ENCODE measurements at regions not wholly inside any gene's neighbourhood (a gene's known extent, or its start where the extent isn't known, plus 50 kb on each side); places are given as distances from the start of the nearest gene placed in this dataset.

GRCh38 chr3:76547674-76548073, 492.2 kb upstream of the ROBO2 start:
- CTCF ChIA-PET, result no interaction called here
- no peak overlapping the region for H3K27ac ChIP-seq (ENCODE audit: low read length)
- POLR2A ChIA-PET, result no interaction called here
- H3K27me3 ChIP-seq (ENCODE audit: control insufficient read depth, insufficient read depth, low read length), result no peaks in the 10 kb centered on the region
- no peak overlapping the region for H3K4me3 ChIP-seq (ENCODE audit: low read depth in 2 of 2, low read length in 2 of 2)
- BruUV-seq (replicated peaks), result no TSS peak
- in situ Hi-C loops (cut with HindIII; ENCODE audit: low pct_unique_long_range_greater_than_20kb, low sequenced_read_pairs) (no loop called here), intact Hi-C loops (cut with micrococcal nuclease; ENCODE audit: unreplicated experiment) (no loop called here)
- TF ChIP-seq TCF7L2 (IDR thresholded peaks at IDR 0.05; ENCODE audit: low read depth, low read length), result no peak
- DNase-seq (ENCODE audit: low read depth, low spot score) (no peak), ATAC-seq (no peak)
- H3K9me3 ChIP-seq (ENCODE audit: control insufficient read depth, insufficient read depth, low read depth, low read length), result no peaks in the 10 kb centered on the region
- H3K4me1 ChIP-seq (ENCODE audit: control insufficient read depth, insufficient read depth, low read length), result no peaks in the 10 kb centered on the region
- no peaks in the 10 kb centered on the region for H3K36me3 ChIP-seq (ENCODE audit: control insufficient read depth, insufficient read depth, low read length)

GRCh38 chr3:76550522-76551201, 489.2 kb upstream of the ROBO2 start:
- no peak for ATAC-seq
- H3K9me3 ChIP-seq (ENCODE audit: control insufficient read depth, insufficient read depth, low read depth, low read length), result no peaks in the 10 kb centered on the region
- DNase-seq (ENCODE audit: low read depth, low spot score), result no peak
- H3K4me1 ChIP-seq (ENCODE audit: control insufficient read depth, insufficient read depth, low read length), result no peaks in the 10 kb centered on the region
- no peak overlapping the region for H3K27ac ChIP-seq (ENCODE audit: low read length)
- no TSS peak for BruUV-seq (replicated peaks)
- no peak overlapping the region for H3K4me3 ChIP-seq (ENCODE audit: low read depth in 2 of 2, low read length in 2 of 2)
- TF ChIP-seq TCF7L2 (IDR thresholded peaks at IDR 0.05; ENCODE audit: low read depth, low read length) (no peak), POLR2AphosphoS5 (IDR thresholded peaks at IDR 0.05; ENCODE audit: low read depth, low read length) (no peak), REST (IDR thresholded peaks at IDR 0.05; ENCODE audit: insufficient read depth in 1 of 2, low read depth in 2 of 2, low read length in 1 of 2) (no peak), SIN3A (IDR thresholded peaks at IDR 0.05; ENCODE audit: borderline replicate concordance, insufficient read depth, low read depth, low read length) (no peak)
- TF ChIP-seq, protein P1, sequence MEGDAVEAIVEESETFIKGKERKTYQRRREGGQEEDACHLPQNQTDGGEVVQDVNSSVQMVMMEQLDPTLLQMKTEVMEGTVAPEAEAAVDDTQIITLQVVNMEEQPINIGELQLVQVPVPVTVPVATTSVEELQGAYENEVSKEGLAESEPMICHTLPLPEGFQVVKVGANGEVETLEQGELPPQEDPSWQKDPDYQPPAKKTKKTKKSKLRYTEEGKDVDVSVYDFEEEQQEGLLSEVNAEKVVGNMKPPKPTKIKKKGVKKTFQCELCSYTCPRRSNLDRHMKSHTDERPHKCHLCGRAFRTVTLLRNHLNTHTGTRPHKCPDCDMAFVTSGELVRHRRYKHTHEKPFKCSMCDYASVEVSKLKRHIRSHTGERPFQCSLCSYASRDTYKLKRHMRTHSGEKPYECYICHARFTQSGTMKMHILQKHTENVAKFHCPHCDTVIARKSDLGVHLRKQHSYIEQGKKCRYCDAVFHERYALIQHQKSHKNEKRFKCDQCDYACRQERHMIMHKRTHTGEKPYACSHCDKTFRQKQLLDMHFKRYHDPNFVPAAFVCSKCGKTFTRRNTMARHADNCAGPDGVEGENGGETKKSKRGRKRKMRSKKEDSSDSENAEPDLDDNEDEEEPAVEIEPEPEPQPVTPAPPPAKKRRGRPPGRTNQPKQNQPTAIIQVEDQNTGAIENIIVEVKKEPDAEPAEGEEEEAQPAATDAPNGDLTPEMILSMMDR (IDR thresholded peaks at IDR 0.05), result no peak
- ChIA-PET CTCF (no interaction called here), POLR2A (no interaction called here)
- no peaks in the 10 kb centered on the region for H3K36me3 ChIP-seq (ENCODE audit: control insufficient read depth, insufficient read depth, low read length)
- in situ Hi-C loops (cut with HindIII; ENCODE audit: low pct_unique_long_range_greater_than_20kb, low sequenced_read_pairs) (no loop called here), intact Hi-C loops (cut with micrococcal nuclease; ENCODE audit: unreplicated experiment) (no loop called here)
- no peaks in the 10 kb centered on the region for H3K27me3 ChIP-seq (ENCODE audit: control insufficient read depth, insufficient read depth, low read length)

GRCh38 chr3:76551739-76552138, 488.2 kb upstream of the ROBO2 start:
- H3K9me3 ChIP-seq (ENCODE audit: control insufficient read depth, insufficient read depth, low read depth, low read length), result no peaks in the 10 kb centered on the region
- no peaks in the 10 kb centered on the region for H3K4me1 ChIP-seq (ENCODE audit: control insufficient read depth, insufficient read depth, low read length)
- intact Hi-C loops (cut with micrococcal nuclease; ENCODE audit: unreplicated experiment) (no loop called here), in situ Hi-C loops (cut with HindIII; ENCODE audit: low pct_unique_long_range_greater_than_20kb, low sequenced_read_pairs) (no loop called here)
- TF ChIP-seq SIN3A (IDR thresholded peaks at IDR 0.05; ENCODE audit: borderline replicate concordance, insufficient read depth, low read depth, low read length) (no peak), POLR2AphosphoS5 (IDR thresholded peaks at IDR 0.05; ENCODE audit: low read depth, low read length) (no peak), REST (IDR thresholded peaks at IDR 0.05; ENCODE audit: insufficient read depth in 1 of 2, low read depth in 2 of 2, low read length in 1 of 2) (no peak), TCF7L2 (IDR thresholded peaks at IDR 0.05; ENCODE audit: low read depth, low read length) (no peak)
- TF ChIP-seq, protein P1 (IDR thresholded peaks at IDR 0.05), result no peak
- ATAC-seq, result no peak
- no TSS peak for BruUV-seq (replicated peaks)
- no peak for DNase-seq (ENCODE audit: low read depth, low spot score)
- H3K4me3 ChIP-seq (ENCODE audit: low read depth in 2 of 2, low read length in 2 of 2), result no peak overlapping the region
- ChIA-PET POLR2A (no interaction called here), CTCF (no interaction called here)
- no peak overlapping the region for H3K27ac ChIP-seq (ENCODE audit: low read length)
- H3K27me3 ChIP-seq (ENCODE audit: control insufficient read depth, insufficient read depth, low read length), result no peaks in the 10 kb centered on the region
- H3K36me3 ChIP-seq (ENCODE audit: control insufficient read depth, insufficient read depth, low read length), result no peaks in the 10 kb centered on the region

All from Panc1 (cell line).